ENCODE measurements at regions not wholly inside any gene's neighbourhood (a gene's known extent, or its start where the extent isn't known, plus 50 kb on each side); places are given as distances from the start of the nearest gene placed in this dataset.

DNA sequence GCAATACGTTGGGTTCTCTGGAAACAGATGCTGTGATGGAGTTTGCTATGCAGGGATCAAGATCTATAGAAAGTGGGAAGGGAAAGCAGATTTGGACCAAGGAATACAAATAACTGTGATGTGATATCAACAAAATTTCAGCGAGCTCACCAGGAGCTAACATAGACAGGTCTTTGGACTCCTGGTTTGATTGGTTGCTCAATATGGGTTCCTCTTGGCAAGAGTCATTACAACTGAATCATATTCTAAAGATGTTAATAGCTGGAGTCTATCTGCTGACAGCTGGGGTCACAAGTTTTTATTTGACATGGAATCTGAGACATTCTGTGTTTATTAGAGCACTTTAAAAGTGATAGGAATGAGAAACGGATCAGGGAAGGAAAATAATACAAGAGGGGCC, 637.6 kb upstream of the GNPDA2 start:
- TF ChIP-seq EZH2 (IDR thresholded peaks at IDR 0.05; ENCODE audit: borderline replicate concordance, insufficient read depth, low read length, poor library complexity, severe bottlenecking) (no peak), POLR2AphosphoS5 (IDR thresholded peaks at IDR 0.05) (no peak), TAF1 (IDR thresholded peaks at IDR 0.05; ENCODE audit: low read depth) (no peak), EP300 (conservative IDR thresholded peaks at IDR 0.05; ENCODE audit: poor library complexity, severe bottlenecking) (no peak), RAD21 (conservative IDR thresholded peaks at IDR 0.05) (no peak)
- TF ChIP-seq, protein P1, sequence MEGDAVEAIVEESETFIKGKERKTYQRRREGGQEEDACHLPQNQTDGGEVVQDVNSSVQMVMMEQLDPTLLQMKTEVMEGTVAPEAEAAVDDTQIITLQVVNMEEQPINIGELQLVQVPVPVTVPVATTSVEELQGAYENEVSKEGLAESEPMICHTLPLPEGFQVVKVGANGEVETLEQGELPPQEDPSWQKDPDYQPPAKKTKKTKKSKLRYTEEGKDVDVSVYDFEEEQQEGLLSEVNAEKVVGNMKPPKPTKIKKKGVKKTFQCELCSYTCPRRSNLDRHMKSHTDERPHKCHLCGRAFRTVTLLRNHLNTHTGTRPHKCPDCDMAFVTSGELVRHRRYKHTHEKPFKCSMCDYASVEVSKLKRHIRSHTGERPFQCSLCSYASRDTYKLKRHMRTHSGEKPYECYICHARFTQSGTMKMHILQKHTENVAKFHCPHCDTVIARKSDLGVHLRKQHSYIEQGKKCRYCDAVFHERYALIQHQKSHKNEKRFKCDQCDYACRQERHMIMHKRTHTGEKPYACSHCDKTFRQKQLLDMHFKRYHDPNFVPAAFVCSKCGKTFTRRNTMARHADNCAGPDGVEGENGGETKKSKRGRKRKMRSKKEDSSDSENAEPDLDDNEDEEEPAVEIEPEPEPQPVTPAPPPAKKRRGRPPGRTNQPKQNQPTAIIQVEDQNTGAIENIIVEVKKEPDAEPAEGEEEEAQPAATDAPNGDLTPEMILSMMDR (IDR thresholded peaks at IDR 0.05; ENCODE audit: poor library complexity, severe bottlenecking) = no peak
- TF ChIP-seq, protein P2, sequence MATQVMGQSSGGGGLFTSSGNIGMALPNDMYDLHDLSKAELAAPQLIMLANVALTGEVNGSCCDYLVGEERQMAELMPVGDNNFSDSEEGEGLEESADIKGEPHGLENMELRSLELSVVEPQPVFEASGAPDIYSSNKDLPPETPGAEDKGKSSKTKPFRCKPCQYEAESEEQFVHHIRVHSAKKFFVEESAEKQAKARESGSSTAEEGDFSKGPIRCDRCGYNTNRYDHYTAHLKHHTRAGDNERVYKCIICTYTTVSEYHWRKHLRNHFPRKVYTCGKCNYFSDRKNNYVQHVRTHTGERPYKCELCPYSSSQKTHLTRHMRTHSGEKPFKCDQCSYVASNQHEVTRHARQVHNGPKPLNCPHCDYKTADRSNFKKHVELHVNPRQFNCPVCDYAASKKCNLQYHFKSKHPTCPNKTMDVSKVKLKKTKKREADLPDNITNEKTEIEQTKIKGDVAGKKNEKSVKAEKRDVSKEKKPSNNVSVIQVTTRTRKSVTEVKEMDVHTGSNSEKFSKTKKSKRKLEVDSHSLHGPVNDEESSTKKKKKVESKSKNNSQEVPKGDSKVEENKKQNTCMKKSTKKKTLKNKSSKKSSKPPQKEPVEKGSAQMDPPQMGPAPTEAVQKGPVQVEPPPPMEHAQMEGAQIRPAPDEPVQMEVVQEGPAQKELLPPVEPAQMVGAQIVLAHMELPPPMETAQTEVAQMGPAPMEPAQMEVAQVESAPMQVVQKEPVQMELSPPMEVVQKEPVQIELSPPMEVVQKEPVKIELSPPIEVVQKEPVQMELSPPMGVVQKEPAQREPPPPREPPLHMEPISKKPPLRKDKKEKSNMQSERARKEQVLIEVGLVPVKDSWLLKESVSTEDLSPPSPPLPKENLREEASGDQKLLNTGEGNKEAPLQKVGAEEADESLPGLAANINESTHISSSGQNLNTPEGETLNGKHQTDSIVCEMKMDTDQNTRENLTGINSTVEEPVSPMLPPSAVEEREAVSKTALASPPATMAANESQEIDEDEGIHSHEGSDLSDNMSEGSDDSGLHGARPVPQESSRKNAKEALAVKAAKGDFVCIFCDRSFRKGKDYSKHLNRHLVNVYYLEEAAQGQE (IDR thresholded peaks at IDR 0.05; ENCODE audit: borderline replicate concordance) = no peak
